Activated B cell treated with CpG ODN at 0.5 μM for 24 hours (primary cell): ENCODE measurements at regions not wholly inside any gene's neighbourhood (a gene's known extent, or its start where the extent isn't known, plus 50 kb on each side); places are given as distances from the start of the nearest gene placed in this dataset.

Experiments
- ATAC-seq: fragments of 200-7000 bp; cut with Tn5 transposase; one replicate; pipeline ENCODE4 v1.10.0; 2021; ENCODE audit warnings: low read depth, mild to moderate bottlenecking, moderate library complexity
- CTCF ChIA-PET: fragments of 350-600 bp; sonication (Branson Sonifier 250); formaldehyde crosslinking; loops from one replicate; lab custom pipeline; 2021; ENCODE audit warnings: antibody characterized with exemption; lab: Charles Lee
- POLR2A ChIA-PET: fragments of 350-600 bp; sonication (Branson Sonifier 250); formaldehyde crosslinking; loops from one replicate; lab custom pipeline; 2021; ENCODE audit warnings: antibody characterized with exemption; lab: Charles Lee
- DNase-seq: peaks from one replicate; pipeline ENCODE4 v3.0.0; 2022
- H3K27ac Mint-ChIP-seq: one replicate; pipeline ENCODE4 v1.8.0; 2020; ENCODE audit warnings: mixed read lengths
- H3K27me3 Mint-ChIP-seq: one replicate; pipeline ENCODE4 v1.8.0; 2021; ENCODE audit warnings: mixed read lengths
- H3K36me3 Mint-ChIP-seq: one replicate; pipeline ENCODE4 v1.8.0; 2021; ENCODE audit warnings: low read depth, mixed read lengths
- H3K4me1 Mint-ChIP-seq: one replicate; pipeline ENCODE4 v1.8.0; 2021; ENCODE audit warnings: mixed read lengths
- H3K4me3 Mint-ChIP-seq: one replicate; pipeline ENCODE4 v1.8.0; 2020; ENCODE audit warnings: mild to moderate bottlenecking, mixed read lengths
- H3K9me3 Mint-ChIP-seq: one replicate; pipeline ENCODE4 v1.8.0; 2020; ENCODE audit warnings: mixed read lengths
- CTCF ChIP-seq: fragments of 200-600 bp; IDR thresholded peaks from one replicate; pipeline ENCODE4 v1.8.0; 2022; ENCODE audit warnings: antibody characterized with exemption, mild to moderate bottlenecking
- intact Hi-C: fragments of 100-400 bp; cut with micrococcal nuclease; formaldehyde crosslinking; loops from one replicate; pipeline ENCODE4 v1.15.1; 2024

DNA sequence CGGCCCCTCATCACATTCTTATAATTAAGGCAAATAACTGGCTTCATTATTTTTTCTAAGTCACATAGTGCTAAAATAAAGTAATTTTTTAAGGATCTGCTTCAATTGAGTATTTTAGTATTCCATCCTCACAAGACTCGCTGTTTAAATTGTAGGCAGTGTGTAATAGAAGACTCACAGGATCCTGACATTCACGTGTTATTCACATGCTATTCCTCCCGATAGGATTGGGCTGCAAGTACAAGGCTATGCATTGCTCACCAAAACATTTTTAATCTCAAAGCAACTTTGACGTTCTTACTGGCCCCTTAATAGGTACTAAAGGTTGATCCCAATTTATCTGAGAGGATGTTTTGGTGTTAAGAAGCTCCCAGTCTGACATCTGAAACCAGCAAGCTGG is 127.6 kb upstream of the L3MBTL4 start:
- intact Hi-C loops = no loop called here

GRCh38 chr18:6543330-6543908 is 128.7 kb upstream of the L3MBTL4 start:
- Mint-ChIP-seq H3K27ac (no peak overlapping the region), H3K4me1 (no peaks in the 10 kb centered on the region), H3K36me3 (no peaks in the 10 kb centered on the region), H3K4me3 (no peak overlapping the region), H3K27me3 (peaks cover 1% of the 10 kb centered on the region), H3K9me3 (no peaks in the 10 kb centered on the region)
- intact Hi-C loops = no loop called here
- CTCF ChIA-PET = interaction anchor here (0.6 kb wide), 1 partner anchor 343 kb away, joined by 3 read pairs; no protein-coding TSS in a partner anchor
- DNase-seq (no peak), ATAC-seq (no peak)
- TF ChIP-seq CTCF = no peak
- POLR2A ChIA-PET = no interaction called here

More for the DNA sequence above, 127.6 kb upstream of the L3MBTL4 start:
- Mint-ChIP-seq H3K4me3 (no peak overlapping the region), H3K27ac (no peak overlapping the region), H3K36me3 (no peaks in the 10 kb centered on the region), H3K4me1 (no peaks in the 10 kb centered on the region), H3K27me3 (peaks cover 1% of the 10 kb centered on the region), H3K9me3 (no peaks in the 10 kb centered on the region)
- ChIA-PET POLR2A (no interaction called here), CTCF (no interaction called here)
- DNase-seq = no peak
- TF ChIP-seq CTCF = no peak
- ATAC-seq = no peak

DNA sequence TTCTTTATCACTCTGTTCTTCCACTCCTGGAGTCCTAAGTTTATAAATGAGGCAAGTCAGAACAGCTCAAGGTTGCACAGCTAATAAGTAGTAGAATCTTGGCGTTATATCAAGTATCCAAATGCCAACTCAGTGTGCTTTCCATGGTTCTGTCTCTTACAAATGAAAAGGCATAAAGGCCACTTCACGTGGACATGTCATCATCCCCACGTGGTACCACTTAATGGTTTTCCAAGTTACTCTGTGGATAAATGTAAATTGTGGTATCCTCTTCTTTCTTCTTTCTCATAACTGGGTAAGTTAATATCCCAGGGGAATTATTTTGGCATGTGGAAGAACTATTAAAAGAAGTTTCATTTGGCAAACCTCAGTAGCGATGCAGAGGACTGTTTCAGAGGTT is 131.5 kb upstream of the L3MBTL4 start:
- Mint-ChIP-seq H3K36me3 (no peaks in the 10 kb centered on the region), H3K27me3 (peaks cover 1% of the 10 kb centered on the region), H3K4me1 (no peaks in the 10 kb centered on the region), H3K4me3 (no peak overlapping the region), H3K27ac (no peak overlapping the region), H3K9me3 (peaks cover under 1% of the 10 kb centered on the region)
- ChIA-PET POLR2A (no interaction called here), CTCF (no interaction called here)
- ATAC-seq = no peak
- DNase-seq = no peak
- intact Hi-C loops = no loop called here
- TF ChIP-seq CTCF = no peak

GRCh38 chr18:6547476-6547875 is 132.8 kb upstream of the L3MBTL4 start:
- Mint-ChIP-seq H3K27me3 (no peaks in the 10 kb centered on the region), H3K4me1 (no peaks in the 10 kb centered on the region), H3K9me3 (peaks cover 3% of the 10 kb centered on the region), H3K27ac (no peak overlapping the region), H3K36me3 (no peaks in the 10 kb centered on the region), H3K4me3 (no peak overlapping the region)
- POLR2A ChIA-PET = no interaction called here
- CTCF ChIA-PET = no interaction called here
- DNase-seq (no peak), ATAC-seq (no peak)
- TF ChIP-seq CTCF = no peak
- intact Hi-C loops = no loop called here

GRCh38 chr18:6553234-6553900 is 138.7 kb upstream of the L3MBTL4 start:
- POLR2A ChIA-PET = no interaction called here
- H3K4me3 Mint-ChIP-seq = no peak overlapping the region
- ATAC-seq (no peak), DNase-seq (no peak)
- no peaks in the 10 kb centered on the region for H3K27me3 Mint-ChIP-seq
- H3K36me3 Mint-ChIP-seq = no peaks in the 10 kb centered on the region
- H3K4me1 Mint-ChIP-seq = no peaks in the 10 kb centered on the region
- CTCF ChIA-PET = no interaction called here
- intact Hi-C loops = no loop called here
- H3K27ac Mint-ChIP-seq = no peak overlapping the region
- no peak for TF ChIP-seq CTCF
- peaks cover 3% of the 10 kb centered on the region for H3K9me3 Mint-ChIP-seq
